T-helper 17 cell (primary cell): ENCODE measurements at regions not wholly inside any gene's neighbourhood (a gene's known extent, or its start where the extent isn't known, plus 50 kb on each side); places are given as distances from the start of the nearest gene placed in this dataset.

Experiments
- ATAC-seq: fragments of 150-1000 bp; cut with Tn5 transposase; 2 replicates; pipeline ENCODE4 v1.10.0; 2021; ENCODE audit warnings: mild to moderate bottlenecking, moderate library complexity
- DNase-seq, 3 donors: peaks; one replicate each; pipeline versions ENCODE4 v3.0.0 to v3.0.0-alpha.2; 2020 to 2021
- H3K9me3 ChIP-seq: one replicate; pipeline ENCODE4 v1.7.0; 2013; ENCODE audit warnings: low read length, mild to moderate bottlenecking; ENCODE audit not compliant: control insufficient read depth, poor library complexity, severe bottlenecking
- H3K27ac Mint-ChIP-seq: one replicate; pipeline ENCODE4 v1.8.0; 2022; ENCODE audit warnings: mild to moderate bottlenecking, moderate library complexity, mixed read lengths
- H3K27me3 Mint-ChIP-seq: one replicate; pipeline ENCODE4 v1.8.0; 2022; ENCODE audit warnings: mixed read lengths
- H3K36me3 Mint-ChIP-seq: one replicate; pipeline ENCODE4 v1.8.0; 2022; ENCODE audit warnings: low read depth, mixed read lengths
- H3K4me1 Mint-ChIP-seq: one replicate; pipeline ENCODE4 v1.8.0; 2022; ENCODE audit warnings: mild to moderate bottlenecking, mixed read lengths
- H3K4me3 Mint-ChIP-seq: one replicate; pipeline ENCODE4 v1.8.0; 2022; ENCODE audit warnings: mild to moderate bottlenecking, moderate library complexity, mixed read lengths

DNA sequence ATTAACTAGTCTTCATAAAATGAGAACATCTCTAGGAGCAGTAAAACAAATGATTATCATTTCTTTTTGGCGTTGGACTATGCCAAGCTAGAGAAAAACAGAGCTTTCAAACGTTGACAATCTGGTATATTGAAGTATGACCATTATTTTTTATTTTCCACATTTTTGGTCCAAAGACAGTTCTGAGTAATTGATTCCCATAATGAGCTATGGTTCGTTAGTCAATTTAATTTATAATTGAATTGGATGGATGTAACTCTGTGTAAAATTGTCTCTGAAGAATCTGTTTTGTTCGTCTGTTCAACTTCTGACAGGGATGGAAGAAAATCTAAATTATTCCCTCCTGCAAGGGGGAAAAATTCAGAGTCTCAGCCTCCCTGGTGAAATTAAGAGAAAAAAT, 234.5 kb downstream of the LMO4 start:
- no peaks in the 10 kb centered on the region for H3K36me3 Mint-ChIP-seq
- no peaks in the 10 kb centered on the region for H3K9me3 ChIP-seq
- H3K27ac Mint-ChIP-seq, result no peak overlapping the region
- no peak overlapping the region for H3K4me3 Mint-ChIP-seq
- no peak for ATAC-seq
- DNase-seq, result no peak
- no peaks in the 10 kb centered on the region for H3K27me3 Mint-ChIP-seq
- no peaks in the 10 kb centered on the region for H3K4me1 Mint-ChIP-seq

DNA sequence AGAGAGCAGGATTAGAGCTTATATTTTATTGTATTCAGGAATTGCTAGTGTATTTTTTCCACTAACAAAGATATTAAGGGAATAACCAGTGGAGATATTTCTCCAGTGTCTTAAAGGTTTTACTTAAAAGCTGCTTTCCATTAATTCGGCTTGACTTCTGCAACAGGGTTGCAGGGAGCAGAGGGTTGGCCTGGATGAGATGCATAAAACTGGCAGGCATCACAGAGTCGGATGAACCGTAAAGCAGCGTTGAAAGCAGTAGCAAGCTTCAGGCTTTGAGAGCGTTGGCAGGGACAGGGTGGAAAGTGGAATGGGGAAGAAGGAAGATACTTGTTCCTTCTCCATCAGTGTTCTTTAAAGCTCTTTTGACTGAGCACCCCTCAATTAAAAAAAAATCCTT, 237.2 kb downstream of the LMO4 start:
- ATAC-seq, result no peak
- no peaks in the 10 kb centered on the region for H3K4me1 Mint-ChIP-seq
- no peak overlapping the region for H3K4me3 Mint-ChIP-seq
- no peaks in the 10 kb centered on the region for H3K36me3 Mint-ChIP-seq
- no peaks in the 10 kb centered on the region for H3K27me3 Mint-ChIP-seq
- no peak overlapping the region for H3K27ac Mint-ChIP-seq
- no peak for DNase-seq
- H3K9me3 ChIP-seq, result no peaks in the 10 kb centered on the region

DNA sequence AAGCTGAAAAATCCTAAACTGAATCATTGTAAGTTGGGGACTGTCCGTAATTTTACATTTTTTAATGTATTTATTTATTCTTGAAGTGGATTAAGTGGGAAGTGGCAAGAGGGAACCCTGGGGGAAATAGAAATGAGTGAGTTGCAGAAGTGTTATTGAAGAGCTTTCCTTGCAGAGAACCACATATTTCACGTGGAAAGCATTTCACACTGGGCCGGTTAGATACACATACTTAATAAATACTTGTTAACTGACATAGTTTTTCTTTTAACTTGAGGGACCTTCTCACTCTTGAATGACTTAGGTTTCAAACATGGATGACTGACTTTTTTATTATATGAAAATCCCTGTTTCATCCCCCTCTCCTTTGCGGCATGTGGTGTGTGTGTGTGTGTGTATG, 239.3 kb downstream of the LMO4 start:
- no peaks in the 10 kb centered on the region for H3K9me3 ChIP-seq
- ATAC-seq, result no peak
- peaks cover 5% of the 10 kb centered on the region for H3K27me3 Mint-ChIP-seq
- H3K4me3 Mint-ChIP-seq, result no peak overlapping the region
- H3K4me1 Mint-ChIP-seq, result no peaks in the 10 kb centered on the region
- no peak for DNase-seq
- H3K36me3 Mint-ChIP-seq, result no peaks in the 10 kb centered on the region
- H3K27ac Mint-ChIP-seq, result no peak overlapping the region

DNA sequence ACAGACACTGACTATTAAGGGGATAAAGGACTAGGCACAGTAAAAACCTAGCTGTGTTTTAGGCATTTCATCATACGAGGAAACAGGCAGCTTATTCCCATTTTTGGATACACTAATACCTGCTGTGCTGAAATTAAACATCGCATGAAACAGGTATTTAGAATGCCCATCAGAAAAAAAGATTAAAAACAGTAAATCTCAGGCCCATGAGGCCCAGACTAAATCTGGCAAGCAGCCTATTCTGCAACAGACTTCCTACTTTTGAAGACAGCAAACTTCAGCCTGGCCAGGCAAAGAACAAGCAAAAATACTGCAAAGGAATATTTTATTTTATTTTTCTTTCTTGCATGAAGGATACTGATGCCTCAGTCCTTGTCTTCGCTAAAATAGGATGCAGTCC, 240.2 kb downstream of the LMO4 start:
- DNase-seq (no peak), ATAC-seq (no peak)
- Mint-ChIP-seq H3K4me3 (no peak overlapping the region), H3K36me3 (no peaks in the 10 kb centered on the region), H3K4me1 (no peaks in the 10 kb centered on the region), H3K27me3 (peaks cover 5% of the 10 kb centered on the region), H3K27ac (no peak overlapping the region)
- H3K9me3 ChIP-seq, result no peaks in the 10 kb centered on the region

DNA sequence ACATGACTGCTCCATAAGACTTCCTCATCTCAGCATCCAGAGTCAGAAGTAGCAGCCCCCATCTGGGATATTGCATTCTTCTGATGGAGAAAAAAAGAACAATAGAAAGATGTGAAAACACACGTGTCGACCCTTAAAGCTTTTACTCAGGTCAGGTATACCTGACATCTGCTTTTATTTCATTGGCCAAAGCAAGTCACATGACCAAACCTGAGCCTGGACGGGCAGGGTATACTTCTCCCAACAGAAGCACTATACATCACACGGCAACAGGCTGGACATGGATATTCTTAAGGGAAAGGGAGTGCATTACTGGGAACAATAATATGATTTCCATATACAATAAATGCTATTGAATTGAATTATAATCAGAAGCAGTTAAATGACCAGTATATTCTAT, 243.3 kb downstream of the LMO4 start:
- H3K4me1 Mint-ChIP-seq, result no peaks in the 10 kb centered on the region
- ATAC-seq (no peak), DNase-seq (no peak)
- H3K27me3 Mint-ChIP-seq, result peaks cover 5% of the 10 kb centered on the region
- no peak overlapping the region for H3K27ac Mint-ChIP-seq
- H3K4me3 Mint-ChIP-seq, result no peak overlapping the region
- H3K36me3 Mint-ChIP-seq, result no peaks in the 10 kb centered on the region
- no peaks in the 10 kb centered on the region for H3K9me3 ChIP-seq

DNA sequence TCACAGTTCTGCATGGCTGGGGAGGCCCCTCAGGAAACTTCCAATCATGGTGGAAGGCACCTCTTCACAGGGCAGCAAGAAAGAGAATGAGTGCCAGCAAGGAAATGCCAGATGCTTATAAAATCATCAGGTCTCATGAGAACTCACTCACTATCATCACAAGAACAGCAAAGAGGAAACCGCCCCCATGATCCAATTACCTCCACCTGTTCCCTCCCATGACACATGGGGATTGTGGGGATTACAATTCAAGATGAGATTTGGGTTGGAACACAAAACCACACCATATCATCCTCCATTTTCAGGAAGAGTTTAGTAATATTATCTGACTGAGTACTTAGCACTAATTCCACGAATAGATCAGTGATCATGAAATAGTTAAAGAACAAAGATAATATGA, 244.2 kb downstream of the LMO4 start:
- DNase-seq (no peak), ATAC-seq (no peak)
- H3K4me3 Mint-ChIP-seq, result no peak overlapping the region
- H3K27ac Mint-ChIP-seq, result no peak overlapping the region
- no peaks in the 10 kb centered on the region for H3K9me3 ChIP-seq
- no peaks in the 10 kb centered on the region for H3K36me3 Mint-ChIP-seq
- peaks cover 5% of the 10 kb centered on the region for H3K27me3 Mint-ChIP-seq
- no peaks in the 10 kb centered on the region for H3K4me1 Mint-ChIP-seq

DNA sequence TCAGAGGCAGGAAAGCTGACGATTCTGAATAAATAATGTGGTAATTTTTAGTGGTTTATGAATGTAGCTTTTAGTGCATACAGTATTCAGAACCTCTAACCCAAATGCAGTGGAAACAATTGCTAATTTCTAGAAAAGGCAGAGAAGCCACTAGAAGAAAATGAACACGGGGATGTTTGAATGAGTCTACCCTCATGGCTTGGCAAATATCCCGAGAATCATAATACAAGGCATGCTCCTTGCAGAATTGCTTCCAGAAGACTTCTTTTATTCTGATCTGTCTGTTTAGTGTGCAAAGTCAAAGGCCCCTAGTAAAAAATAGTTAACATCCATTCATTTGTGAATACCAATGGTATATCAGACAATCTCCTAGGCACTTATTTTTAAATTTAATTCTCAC, 246.8 kb downstream of the LMO4 start:
- no peak overlapping the region for H3K27ac Mint-ChIP-seq
- peaks cover 5% of the 10 kb centered on the region for H3K27me3 Mint-ChIP-seq
- no peaks in the 10 kb centered on the region for H3K4me1 Mint-ChIP-seq
- no peaks in the 10 kb centered on the region for H3K36me3 Mint-ChIP-seq
- DNase-seq (no peak), ATAC-seq (no peak)
- H3K4me3 Mint-ChIP-seq, result no peak overlapping the region
- H3K9me3 ChIP-seq, result no peaks in the 10 kb centered on the region

DNA sequence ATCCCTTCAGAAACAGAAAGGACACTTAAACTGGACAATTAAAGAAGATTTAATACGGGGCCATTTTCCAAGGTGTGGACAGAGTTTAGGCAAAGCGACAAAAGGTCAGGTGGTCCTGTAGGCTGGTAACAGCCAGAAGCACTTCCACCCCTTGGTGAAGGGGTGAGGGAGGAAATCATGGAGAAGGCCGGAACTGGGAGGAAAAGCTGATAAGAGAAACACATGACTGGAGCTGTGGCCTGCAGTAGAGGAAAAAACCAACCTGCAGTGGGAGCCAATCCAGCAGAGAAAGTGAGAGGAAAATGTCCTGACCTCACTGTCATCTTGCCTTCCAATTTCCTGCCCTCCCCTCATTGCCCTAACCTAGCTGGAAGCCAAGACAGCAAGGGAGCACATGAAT, 249.8 kb downstream of the LMO4 start:
- DNase-seq (no peak), ATAC-seq (no peak)
- no peaks in the 10 kb centered on the region for H3K9me3 ChIP-seq
- no peaks in the 10 kb centered on the region for H3K36me3 Mint-ChIP-seq
- no peaks in the 10 kb centered on the region for H3K27me3 Mint-ChIP-seq
- no peaks in the 10 kb centered on the region for H3K4me1 Mint-ChIP-seq
- no peak overlapping the region for H3K27ac Mint-ChIP-seq
- no peak overlapping the region for H3K4me3 Mint-ChIP-seq

DNA sequence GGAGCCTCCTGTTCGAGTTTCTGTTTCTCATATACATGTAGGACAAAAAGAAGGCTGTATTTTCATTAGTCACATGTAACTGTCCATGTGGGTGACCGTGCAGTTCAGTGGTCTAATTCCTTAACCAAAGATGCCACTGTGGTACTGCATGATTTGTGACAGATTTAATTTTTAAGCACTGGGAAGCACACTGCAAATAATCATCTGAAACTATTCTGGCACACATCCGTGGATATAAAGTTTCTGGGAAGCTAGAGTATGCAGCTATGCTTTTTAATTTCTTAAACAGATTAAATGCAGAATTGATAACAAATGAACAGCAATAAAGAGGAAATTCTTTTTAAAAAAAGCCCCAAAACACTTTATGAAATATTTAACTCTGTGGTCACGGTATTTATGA, 254.8 kb downstream of the LMO4 start:
- ATAC-seq (no peak), DNase-seq (no peak)
- no peaks in the 10 kb centered on the region for H3K36me3 Mint-ChIP-seq
- H3K4me1 Mint-ChIP-seq, result no peaks in the 10 kb centered on the region
- H3K27ac Mint-ChIP-seq, result no peak overlapping the region
- peaks cover 10% of the 10 kb centered on the region for H3K27me3 Mint-ChIP-seq
- H3K9me3 ChIP-seq, result no peaks in the 10 kb centered on the region
- no peak overlapping the region for H3K4me3 Mint-ChIP-seq

DNA sequence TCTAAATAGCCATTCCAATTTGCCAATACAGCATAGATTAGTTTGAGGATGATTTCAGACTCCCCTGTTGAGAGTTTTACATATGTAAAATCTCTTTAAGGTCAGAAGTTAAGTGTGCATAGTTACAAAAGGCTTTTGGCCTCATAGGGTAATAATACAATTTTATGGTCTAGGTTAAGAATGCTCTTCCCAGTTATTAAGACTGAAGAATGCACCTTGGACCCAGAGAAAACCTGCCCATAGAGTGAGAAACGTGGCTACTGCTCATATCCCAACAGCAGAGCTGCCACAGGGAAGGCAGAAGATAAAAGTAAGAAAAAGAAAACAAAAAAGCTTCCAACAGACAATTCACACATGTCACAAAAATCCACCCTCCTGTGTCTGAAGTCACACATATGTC, 255.9 kb downstream of the LMO4 start:
- H3K27ac Mint-ChIP-seq, result no peak overlapping the region
- peaks cover 10% of the 10 kb centered on the region for H3K27me3 Mint-ChIP-seq
- DNase-seq, result no peak
- H3K36me3 Mint-ChIP-seq, result no peaks in the 10 kb centered on the region
- no peaks in the 10 kb centered on the region for H3K4me1 Mint-ChIP-seq
- no peaks in the 10 kb centered on the region for H3K9me3 ChIP-seq
- no peak for ATAC-seq
- no peak overlapping the region for H3K4me3 Mint-ChIP-seq

DNA sequence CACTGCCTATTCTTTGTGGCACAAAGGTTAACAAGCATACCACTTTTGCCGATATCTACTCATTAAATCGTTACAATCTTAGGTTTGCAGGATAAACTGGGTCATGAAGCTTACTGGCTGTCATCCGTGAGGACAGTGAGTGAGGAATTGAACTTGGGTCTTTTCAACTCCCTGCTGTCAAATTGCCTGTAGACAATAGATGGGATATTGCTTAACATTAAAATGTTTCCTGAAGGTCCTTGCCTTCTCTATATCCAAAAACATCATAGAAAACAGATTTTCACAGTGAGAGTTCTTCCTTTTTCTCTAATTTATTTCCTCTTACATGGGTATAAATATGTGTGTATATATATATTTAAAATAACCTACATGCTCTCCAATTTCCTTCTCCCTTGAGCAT, 257.8 kb downstream of the LMO4 start:
- H3K4me1 Mint-ChIP-seq, result no peaks in the 10 kb centered on the region
- no peak for DNase-seq
- peaks cover 10% of the 10 kb centered on the region for H3K27me3 Mint-ChIP-seq
- no peak for ATAC-seq
- H3K36me3 Mint-ChIP-seq, result no peaks in the 10 kb centered on the region
- no peaks in the 10 kb centered on the region for H3K9me3 ChIP-seq
- H3K4me3 Mint-ChIP-seq, result no peak overlapping the region
- no peak overlapping the region for H3K27ac Mint-ChIP-seq

DNA sequence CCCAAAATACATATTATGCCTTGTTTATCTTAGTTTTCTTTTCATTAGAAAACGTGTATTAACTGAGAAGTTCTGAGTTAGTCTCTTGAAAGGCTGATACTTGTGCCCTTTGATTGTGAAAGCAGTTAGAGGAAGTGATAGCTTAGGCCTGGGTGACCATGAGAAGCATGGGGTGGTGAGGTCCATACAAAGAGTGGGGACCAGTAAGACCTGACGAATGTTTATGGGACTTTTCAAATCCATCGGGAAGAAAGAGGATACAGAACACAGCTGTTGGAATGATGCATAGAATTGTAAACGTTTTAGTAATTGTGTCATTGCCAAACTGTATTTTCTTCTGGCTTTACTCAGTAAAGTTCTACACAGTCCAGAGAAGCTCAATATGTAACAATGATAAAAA, 259.8 kb downstream of the LMO4 start:
- no peaks in the 10 kb centered on the region for H3K9me3 ChIP-seq
- no peak overlapping the region for H3K4me3 Mint-ChIP-seq
- H3K27me3 Mint-ChIP-seq, result peaks cover 10% of the 10 kb centered on the region
- no peak overlapping the region for H3K27ac Mint-ChIP-seq
- no peaks in the 10 kb centered on the region for H3K36me3 Mint-ChIP-seq
- DNase-seq (no peak), ATAC-seq (no peak)
- H3K4me1 Mint-ChIP-seq, result no peaks in the 10 kb centered on the region

DNA sequence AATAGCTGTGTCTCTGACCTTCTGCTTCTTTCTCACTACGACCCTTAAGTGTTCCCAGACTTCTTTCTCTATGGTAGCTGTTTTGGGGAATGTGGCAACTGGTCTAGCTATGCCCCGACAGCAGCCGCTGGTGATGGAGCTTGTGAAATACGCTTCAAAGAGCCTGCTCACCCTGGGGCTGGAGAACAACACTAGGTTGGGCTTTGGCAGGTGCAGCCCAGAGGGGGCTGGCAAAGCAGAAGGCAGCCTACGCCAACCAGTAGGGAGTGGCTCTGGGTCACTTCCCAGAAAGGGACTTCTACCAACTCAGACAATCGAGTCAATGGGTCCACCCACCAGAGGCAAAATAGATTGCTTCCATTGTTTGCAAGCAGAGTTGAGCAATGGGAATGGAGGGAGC, 262.8 kb downstream of the LMO4 start:
- Mint-ChIP-seq H3K27me3 (peaks cover 5% of the 10 kb centered on the region), H3K36me3 (no peaks in the 10 kb centered on the region), H3K27ac (no peak overlapping the region), H3K4me1 (no peaks in the 10 kb centered on the region), H3K4me3 (no peak overlapping the region)
- ATAC-seq (no peak), DNase-seq (no peak)
- no peaks in the 10 kb centered on the region for H3K9me3 ChIP-seq

DNA sequence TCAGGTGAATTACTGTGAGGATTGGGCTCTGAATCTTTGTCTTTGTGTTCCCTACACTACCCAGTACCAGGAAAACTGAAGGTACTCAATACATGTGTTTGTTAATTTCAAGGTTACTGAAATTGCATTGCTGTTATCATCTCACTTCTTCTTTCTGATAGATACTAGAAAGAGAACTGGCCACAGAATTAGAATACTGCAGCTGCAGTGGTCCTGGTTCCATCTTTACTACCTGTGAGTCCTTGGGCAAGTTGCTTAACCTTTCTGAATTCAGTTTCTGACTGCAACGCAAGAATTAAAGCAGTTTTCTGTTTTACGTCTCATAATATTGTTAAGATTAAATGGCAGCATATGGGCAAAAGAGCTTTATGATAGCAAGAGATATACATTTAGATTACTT, 263.5 kb downstream of the LMO4 start:
- H3K4me1 Mint-ChIP-seq, result no peaks in the 10 kb centered on the region
- H3K36me3 Mint-ChIP-seq, result no peaks in the 10 kb centered on the region
- DNase-seq (no peak), ATAC-seq (no peak)
- peaks cover 5% of the 10 kb centered on the region for H3K27me3 Mint-ChIP-seq
- no peaks in the 10 kb centered on the region for H3K9me3 ChIP-seq
- no peak overlapping the region for H3K4me3 Mint-ChIP-seq
- no peak overlapping the region for H3K27ac Mint-ChIP-seq
